SJCRH30 (cell line): ENCODE measurements at regions not wholly inside any gene's neighbourhood (a gene's known extent, or its start where the extent isn't known, plus 50 kb on each side); places are given as distances from the start of the nearest gene placed in this dataset.

Source experiments
- DNase-seq, 2 experiments: peaks; one replicate each; pipeline ENCODE4 v3.0.0-alpha.2; 2015 to 2020
- H3K27ac ChIP-seq: fragments of 250-450 bp; sonication (Bioruptor Pico); 2 replicates; pipeline ENCODE4 v1.5.1; 2020; ENCODE audit warnings: mild to moderate bottlenecking, moderate library complexity
- H3K27me3 ChIP-seq: fragments of 250-450 bp; sonication (Bioruptor Pico); 2 replicates; pipeline ENCODE4 v1.5.1; 2020; ENCODE audit warnings: mild to moderate bottlenecking, moderate library complexity
- H3K36me3 ChIP-seq: fragments of 250-450 bp; sonication (Bioruptor Pico); 2 replicates; pipeline ENCODE4 v1.5.1; 2020; ENCODE audit warnings: mild to moderate bottlenecking, moderate library complexity
- H3K4me1 ChIP-seq: fragments of 250-450 bp; sonication (Bioruptor Pico); 2 replicates; pipeline ENCODE4 v1.5.1; 2020; ENCODE audit warnings: mild to moderate bottlenecking, moderate library complexity
- H3K4me3 ChIP-seq: fragments of 250-450 bp; sonication (Bioruptor Pico); 2 replicates; pipeline ENCODE4 v1.5.1; 2020; ENCODE audit warnings: mild to moderate bottlenecking, moderate library complexity
- H3K9me3 ChIP-seq: fragments of 250-450 bp; sonication (Bioruptor Pico); replicated peaks from 2 replicates; pipeline ENCODE4 v1.5.1; 2020; ENCODE audit warnings: mild to moderate bottlenecking, moderate library complexity

DNA sequence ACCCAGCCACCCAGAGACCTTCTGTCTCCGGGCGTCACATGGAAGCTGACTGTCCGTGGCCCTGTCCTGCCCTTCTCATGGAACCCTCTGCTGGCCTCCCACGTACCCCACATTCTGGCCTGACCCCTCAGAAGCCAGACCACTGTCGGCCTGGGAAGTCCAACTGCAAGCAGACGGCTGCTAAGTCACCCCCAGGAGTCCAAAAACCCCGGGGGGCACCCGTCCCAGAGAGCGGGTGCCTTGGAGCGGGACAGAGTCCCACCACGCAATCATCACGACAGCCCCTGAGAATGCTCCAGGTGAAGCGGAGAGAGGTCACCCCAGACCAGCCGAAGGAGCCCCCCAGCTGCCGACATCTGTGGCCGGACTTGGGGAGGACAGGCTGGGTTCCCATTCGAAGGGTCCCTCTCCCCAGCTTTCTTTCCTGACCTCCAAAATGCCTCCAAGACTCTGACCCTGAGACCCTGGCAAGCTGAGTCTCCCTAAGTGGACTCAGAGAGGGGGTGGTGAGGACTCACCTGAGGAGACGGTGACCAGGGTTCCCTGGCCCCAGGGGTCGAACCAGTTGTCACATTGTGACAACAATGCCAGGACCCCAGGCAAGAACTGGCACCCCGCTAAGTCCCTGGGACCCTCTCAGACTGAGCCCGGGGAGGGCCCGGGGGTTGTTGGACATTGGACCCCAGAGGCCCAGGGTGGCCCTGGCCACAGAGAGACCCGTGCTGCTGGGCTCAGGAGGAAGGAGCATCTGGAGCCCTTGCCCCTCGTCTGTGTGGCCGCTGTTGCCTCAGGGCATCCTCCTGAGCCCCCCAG is 337.1 kb downstream of the TMEM121 start:
- no peak overlapping the region for H3K4me3 ChIP-seq
- no peak for DNase-seq
- H3K27me3 ChIP-seq: peaks cover 39% of the 10 kb centered on the region
- no peaks in the 10 kb centered on the region for H3K4me1 ChIP-seq
- H3K36me3 ChIP-seq: no peaks in the 10 kb centered on the region
- no peak overlapping the region for H3K27ac ChIP-seq
- H3K9me3 ChIP-seq: no peaks in the 10 kb centered on the region

- Histone ChIP-seq H3K27ac (no peak overlapping the region), H3K4me3 (no peak overlapping the region), H3K27me3 (peaks cover 39% of the 10 kb centered on the region), H3K9me3 (no peaks in the 10 kb centered on the region), H3K4me1 (no peaks in the 10 kb centered on the region), H3K36me3 (no peaks in the 10 kb centered on the region)
- no peak for DNase-seq
These were observed 337.7 kb downstream of the TMEM121 start for GRCh38 chr14:105864116-105864515.

DNA sequence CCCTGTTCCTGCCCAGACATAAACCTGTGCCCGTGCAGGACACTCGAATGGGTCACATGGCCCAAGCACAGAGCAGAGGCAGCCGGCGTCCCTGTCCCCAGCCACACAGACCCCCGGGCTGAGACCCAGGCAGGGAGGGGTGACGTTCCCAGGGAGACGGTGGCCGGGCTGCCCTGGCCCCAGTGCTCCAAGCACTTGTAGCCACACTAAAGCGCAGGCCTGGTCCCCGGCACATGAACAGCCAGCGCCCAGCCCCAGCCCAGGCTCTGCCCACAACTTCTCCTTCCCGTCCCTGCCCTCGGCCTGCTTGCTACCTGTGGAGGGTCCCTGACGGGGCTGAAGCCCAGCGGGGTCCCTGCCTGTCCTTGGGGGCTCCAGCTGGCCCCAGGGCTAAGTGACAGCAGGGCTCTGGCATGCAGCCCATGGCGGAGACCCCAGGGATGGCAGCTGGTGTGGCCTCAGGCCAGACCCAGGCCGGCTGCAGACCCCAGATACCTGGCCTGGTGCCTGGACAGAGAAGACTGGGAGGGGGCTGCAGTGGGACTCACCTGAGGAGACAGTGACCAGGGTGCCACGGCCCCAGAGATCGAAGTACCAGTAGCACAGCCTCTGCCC is 338.4 kb downstream of the TMEM121 start:
- Histone ChIP-seq H3K36me3 (no peaks in the 10 kb centered on the region), H3K9me3 (no peaks in the 10 kb centered on the region), H3K4me3 (no peak overlapping the region), H3K27ac (no peak overlapping the region), H3K27me3 (peaks cover 39% of the 10 kb centered on the region), H3K4me1 (no peaks in the 10 kb centered on the region)
- no peak for DNase-seq

DNA sequence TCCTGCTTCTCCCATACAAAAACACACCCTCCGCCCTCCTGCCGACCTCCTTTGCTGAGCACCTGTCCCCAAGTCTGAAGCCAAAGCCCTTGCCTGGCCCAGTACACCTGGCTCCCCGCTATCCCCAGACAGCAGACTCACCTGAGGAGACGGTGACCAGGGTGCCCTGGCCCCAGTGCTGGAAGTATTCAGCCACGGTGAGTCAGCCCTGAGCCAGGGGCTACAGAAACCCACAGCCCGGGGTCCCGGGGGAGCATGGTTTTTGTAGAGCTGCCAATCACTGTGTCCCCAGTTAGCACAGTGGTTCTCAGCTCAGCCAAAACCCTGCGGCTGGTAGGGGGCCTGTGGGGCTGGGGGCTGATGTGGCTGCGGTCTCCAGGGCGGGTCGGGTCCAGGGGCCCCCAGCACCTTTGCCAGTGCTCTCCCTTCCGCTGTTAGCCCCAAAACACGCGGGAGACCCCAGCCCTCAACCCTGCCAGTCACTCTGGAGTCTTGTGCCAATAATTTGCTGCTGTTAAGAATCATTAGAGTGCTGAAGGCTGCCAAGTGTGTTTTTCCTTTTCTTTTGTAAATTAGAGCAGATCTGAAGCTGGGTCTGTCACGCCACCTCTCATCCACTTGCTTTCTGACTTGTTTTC is 339.0 kb downstream of the TMEM121 start:
- Histone ChIP-seq H3K27me3 (peaks cover 38% of the 10 kb centered on the region), H3K4me3 (no peak overlapping the region), H3K9me3 (no peaks in the 10 kb centered on the region), H3K4me1 (no peaks in the 10 kb centered on the region), H3K27ac (no peak overlapping the region), H3K36me3 (no peaks in the 10 kb centered on the region)
- no peak for DNase-seq

DNA sequence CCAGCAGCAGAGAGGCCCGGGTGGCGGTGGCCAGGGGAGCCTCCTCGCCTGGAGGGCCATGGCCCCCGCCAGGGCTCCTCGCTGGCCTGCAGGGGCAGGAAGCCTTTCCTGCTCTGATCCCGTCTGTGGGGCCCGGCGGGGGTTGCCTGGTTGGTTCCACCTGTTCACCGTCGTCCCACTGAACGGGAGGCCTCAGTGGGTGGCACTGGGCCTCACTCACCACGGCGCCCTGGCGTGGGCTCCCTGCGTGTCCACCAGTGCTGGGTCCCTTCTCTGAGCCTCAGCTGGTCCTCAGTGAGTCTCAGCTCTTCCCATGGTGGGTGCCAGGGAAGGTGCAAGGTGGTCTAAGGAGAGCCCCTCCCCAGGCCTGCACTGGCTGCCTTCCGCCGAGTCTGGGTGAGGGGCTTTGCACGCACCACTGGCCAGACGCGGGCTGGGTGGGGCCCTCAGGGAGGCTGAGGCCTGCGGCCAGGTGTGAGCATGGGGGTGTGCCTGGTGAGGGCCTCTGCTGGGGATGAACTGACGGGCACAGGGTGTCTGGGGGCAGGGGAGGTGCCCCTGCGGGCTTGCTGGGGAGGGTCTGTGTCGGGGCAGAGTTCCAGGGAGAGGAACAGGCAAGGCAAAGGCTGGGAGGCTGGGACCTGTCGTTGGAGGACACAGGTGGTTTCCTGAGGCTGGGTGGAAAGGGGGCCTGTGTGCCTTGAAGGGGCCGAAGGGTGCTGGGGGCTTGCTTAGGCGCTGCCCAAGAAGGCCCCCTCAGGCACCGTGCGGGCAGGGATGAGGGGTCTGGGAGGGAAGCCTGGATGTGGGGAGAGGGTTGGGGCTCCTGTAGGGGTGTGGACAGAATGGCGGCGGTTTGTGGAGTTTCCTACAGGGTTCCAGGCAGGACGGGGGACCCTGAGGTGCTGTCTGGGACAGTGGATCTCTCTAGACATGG is 339.8 kb downstream of the TMEM121 start:
- Histone ChIP-seq H3K4me3 (no peak overlapping the region), H3K36me3 (no peaks in the 10 kb centered on the region), H3K4me1 (no peaks in the 10 kb centered on the region), H3K27me3 (peaks cover 32% of the 10 kb centered on the region), H3K27ac (no peak overlapping the region), H3K9me3 (no peaks in the 10 kb centered on the region)
- DNase-seq: no peak

DNA sequence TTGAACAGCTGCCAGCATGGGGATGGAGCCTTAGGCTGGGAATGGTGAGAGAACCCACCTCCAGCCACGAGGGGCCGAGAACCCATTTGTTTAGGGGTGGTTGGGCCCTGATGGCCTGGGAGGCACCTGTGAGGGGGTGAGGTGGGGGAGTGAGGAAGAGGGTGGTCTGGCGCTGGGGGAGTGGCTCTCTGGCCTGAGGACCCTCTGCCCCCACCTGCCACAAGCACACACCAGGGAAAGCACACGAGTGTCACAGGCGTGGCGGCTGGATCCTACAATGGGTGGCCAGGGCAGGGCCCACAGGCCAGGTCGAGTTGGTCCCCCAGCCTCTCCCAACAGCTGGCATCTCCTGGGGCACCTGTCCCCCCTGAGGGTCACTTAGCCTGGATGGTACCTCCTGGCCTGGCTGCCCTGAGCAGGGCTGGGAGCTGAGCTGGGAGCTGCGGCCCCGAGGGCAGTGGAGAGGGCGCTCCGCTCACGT is 340.5 kb downstream of the TMEM121 start:
- no peak for DNase-seq
- Histone ChIP-seq H3K4me3 (no peak overlapping the region), H3K27me3 (peaks cover 25% of the 10 kb centered on the region), H3K4me1 (no peaks in the 10 kb centered on the region), H3K36me3 (no peaks in the 10 kb centered on the region), H3K27ac (no peak overlapping the region), H3K9me3 (no peaks in the 10 kb centered on the region)

- peaks cover 13% of the 10 kb centered on the region; the same call in 1 of the 2 replicates for H3K27me3 ChIP-seq
- no peak for DNase-seq
- H3K9me3 ChIP-seq: no peaks in the 10 kb centered on the region
- H3K36me3 ChIP-seq: no peaks in the 10 kb centered on the region
- no peaks in the 10 kb centered on the region for H3K4me1 ChIP-seq
- H3K4me3 ChIP-seq: no peak overlapping the region
- no peak overlapping the region for H3K27ac ChIP-seq
These were observed 341.7 kb downstream of the TMEM121 start for GRCh38 chr14:105867961-105868599.

DNA sequence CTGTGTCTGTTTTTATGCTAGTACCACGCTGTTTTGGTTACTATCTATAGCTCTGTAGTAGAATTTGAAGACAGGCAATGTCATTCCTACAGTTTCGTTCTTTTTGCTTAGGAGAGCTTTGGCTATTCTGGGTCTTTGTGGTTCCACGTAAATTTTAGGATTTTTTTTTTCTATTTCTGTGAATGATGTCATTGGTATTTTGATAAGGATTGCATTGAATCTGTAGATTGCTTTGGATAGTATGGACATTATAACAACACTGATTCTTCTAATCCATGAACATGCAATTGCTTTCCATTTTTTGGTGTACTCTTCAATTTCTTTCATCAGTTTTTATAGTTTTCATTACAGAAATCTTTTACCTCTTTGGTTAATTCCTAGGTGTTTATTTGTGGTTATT is 345.2 kb downstream of the TMEM121 start:
- no peaks in the 10 kb centered on the region for H3K36me3 ChIP-seq
- no peak overlapping the region for H3K4me3 ChIP-seq
- no peaks in the 10 kb centered on the region for H3K9me3 ChIP-seq
- no peaks in the 10 kb centered on the region for H3K4me1 ChIP-seq
- DNase-seq: no peak
- H3K27me3 ChIP-seq: no peaks in the 10 kb centered on the region; the same call in 1 of the 2 replicates
- H3K27ac ChIP-seq: no peak overlapping the region

DNA sequence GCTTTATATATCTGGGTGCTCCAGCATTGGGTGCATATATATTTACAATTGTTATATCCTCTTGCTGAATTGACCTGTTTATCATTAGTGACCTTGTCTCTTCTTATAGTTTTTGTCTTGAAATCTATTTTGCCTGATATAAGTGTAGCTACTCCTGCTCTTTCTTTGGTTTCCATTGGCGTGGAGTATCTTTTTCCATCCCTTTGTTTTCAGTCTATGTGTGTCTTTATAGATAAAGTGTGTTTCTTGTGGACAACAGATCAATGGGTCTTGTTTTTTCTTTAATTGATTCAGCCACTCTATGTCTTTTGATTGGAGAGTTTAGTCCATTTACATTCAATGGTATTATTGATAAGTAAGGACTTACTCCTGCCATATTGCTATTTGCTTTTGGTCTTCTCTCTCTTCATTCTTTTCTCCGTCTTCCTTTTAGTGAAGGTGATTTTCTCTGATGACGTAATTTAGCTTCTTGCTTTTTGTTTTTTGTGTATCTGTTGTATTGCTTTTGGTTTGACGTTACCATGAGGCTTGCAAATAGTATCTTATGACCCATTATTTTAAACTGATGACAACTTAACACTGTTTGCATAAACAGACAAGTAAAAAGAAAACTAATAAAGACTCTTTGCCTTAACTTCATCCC is 347.6 kb downstream of the TMEM121 start:
- Histone ChIP-seq H3K27ac (no peak overlapping the region), H3K27me3 (peaks cover 14% of the 10 kb centered on the region; the same call in 1 of the 2 replicates), H3K9me3 (no peaks in the 10 kb centered on the region), H3K4me1 (no peaks in the 10 kb centered on the region), H3K36me3 (no peaks in the 10 kb centered on the region), H3K4me3 (no peak overlapping the region)
- DNase-seq: no peak

DNA sequence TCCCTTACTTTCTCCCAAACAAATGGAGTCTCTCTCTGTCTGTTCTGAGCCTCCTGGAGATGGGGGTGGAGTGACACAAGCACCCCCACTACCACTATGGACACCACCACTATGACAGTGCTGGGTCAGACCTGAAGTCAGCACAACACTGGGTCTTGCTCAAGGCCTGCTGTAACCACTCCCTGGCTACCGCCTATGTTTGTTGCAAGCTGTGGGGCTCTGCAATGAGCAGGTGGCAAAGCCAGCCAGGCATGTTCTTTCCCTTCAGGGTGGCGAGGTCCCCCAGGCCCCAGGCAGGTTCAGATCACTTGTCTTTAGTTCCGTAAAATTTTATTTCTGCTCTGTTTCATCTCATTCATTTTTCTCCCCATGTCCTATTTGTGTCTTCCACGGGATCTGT is 349.8 kb downstream of the TMEM121 start:
- no peaks in the 10 kb centered on the region for H3K36me3 ChIP-seq
- peaks cover 30% of the 10 kb centered on the region for H3K27me3 ChIP-seq
- H3K4me3 ChIP-seq: no peak overlapping the region
- no peak overlapping the region for H3K27ac ChIP-seq
- H3K9me3 ChIP-seq: no peaks in the 10 kb centered on the region
- no peak for DNase-seq
- H3K4me1 ChIP-seq: no peaks in the 10 kb centered on the region

- Histone ChIP-seq H3K9me3 (no peaks in the 10 kb centered on the region), H3K27me3 (peaks cover 34% of the 10 kb centered on the region), H3K4me1 (no peaks in the 10 kb centered on the region), H3K4me3 (no peak overlapping the region), H3K36me3 (no peaks in the 10 kb centered on the region), H3K27ac (no peak overlapping the region)
- no peak for DNase-seq
These were observed 350.4 kb downstream of the TMEM121 start for GRCh38 chr14:105876829-105877228.

DNA sequence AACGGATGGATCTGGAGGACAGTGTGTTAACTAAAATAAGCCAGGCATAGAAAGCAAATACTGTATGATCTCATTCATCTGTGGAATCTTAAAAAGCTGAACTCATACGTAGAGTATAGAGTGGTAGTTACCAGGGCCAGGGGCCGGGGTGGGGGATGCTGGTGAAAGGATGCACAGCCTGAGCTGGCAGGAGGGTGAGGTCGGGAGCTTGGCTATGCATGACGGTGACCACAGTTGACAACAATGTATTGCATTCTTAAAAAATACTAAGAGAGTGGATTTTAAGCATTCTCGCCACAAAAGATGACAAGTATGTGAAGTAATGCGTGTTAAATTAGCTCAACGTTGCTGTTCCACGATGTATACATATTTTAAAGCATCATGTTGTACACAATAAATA is 351.3 kb downstream of the TMEM121 start:
- no peak overlapping the region for H3K4me3 ChIP-seq
- DNase-seq: no peak
- H3K27me3 ChIP-seq: peaks cover 34% of the 10 kb centered on the region
- no peaks in the 10 kb centered on the region for H3K4me1 ChIP-seq
- H3K27ac ChIP-seq: no peak overlapping the region
- H3K9me3 ChIP-seq: no peaks in the 10 kb centered on the region
- no peaks in the 10 kb centered on the region for H3K36me3 ChIP-seq

- no peak for DNase-seq
These were observed 351.7 kb downstream of the TMEM121 start for GRCh38 chr14:105878125-105878524.

DNA sequence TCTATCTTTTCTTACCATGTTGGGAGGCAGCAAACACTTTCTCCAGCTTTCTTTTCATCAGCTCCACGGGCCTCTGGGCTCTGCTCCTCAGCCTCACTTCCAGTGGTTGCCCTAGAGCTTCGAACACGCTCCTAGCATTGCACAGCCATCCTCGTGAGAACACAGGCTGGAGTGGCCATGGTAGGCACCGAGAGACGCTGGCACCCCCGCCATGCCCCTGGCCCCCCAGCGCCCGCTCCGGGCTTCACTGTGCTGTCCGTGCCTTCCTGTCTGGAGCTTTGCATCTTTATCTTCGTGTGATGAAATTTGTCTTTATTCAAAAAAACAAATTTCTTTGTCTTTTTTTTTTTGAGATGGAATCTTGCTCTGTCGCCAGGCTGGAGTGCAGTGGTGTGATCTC is 352.2 kb downstream of the TMEM121 start:
- DNase-seq: no peak
- Histone ChIP-seq H3K27me3 (peaks cover 36% of the 10 kb centered on the region), H3K27ac (no peak overlapping the region), H3K4me1 (no peaks in the 10 kb centered on the region), H3K4me3 (no peak overlapping the region), H3K36me3 (no peaks in the 10 kb centered on the region), H3K9me3 (no peaks in the 10 kb centered on the region)

More at GRCh38 chr14:105878125-105878524, 351.7 kb downstream of the TMEM121 start:
- Histone ChIP-seq H3K4me3 (no peak overlapping the region), H3K27ac (no peak overlapping the region), H3K36me3 (no peaks in the 10 kb centered on the region), H3K4me1 (no peaks in the 10 kb centered on the region), H3K9me3 (no peaks in the 10 kb centered on the region), H3K27me3 (peaks cover 34% of the 10 kb centered on the region)
